Memory B cell (primary cell): ENCODE measurements at regions not wholly inside any gene's neighbourhood (a gene's known extent, or its start where the extent isn't known, plus 50 kb on each side); places are given as distances from the start of the nearest gene placed in this dataset.

Experiments
- ATAC-seq: fragments of 150-1000 bp; cut with Tn5 transposase; 2 replicates; pipeline ENCODE4 v1.10.0; 2021; ENCODE audit warnings: low read depth, mild to moderate bottlenecking, moderate library complexity
- DNase-seq, 2 donors: peaks; one replicate each; pipeline ENCODE4 v3.0.0; 2022; ENCODE audit warnings: low spot score in 2 of 2
- H3K27ac Mint-ChIP-seq: one replicate; pipeline ENCODE4 v1.8.0; 2022; ENCODE audit warnings: mild to moderate bottlenecking, moderate library complexity, mixed read lengths
- H3K27me3 Mint-ChIP-seq: one replicate; pipeline ENCODE4 v1.8.0; 2022; ENCODE audit warnings: mixed read lengths
- H3K36me3 Mint-ChIP-seq: one replicate; pipeline ENCODE4 v1.8.0; 2022; ENCODE audit warnings: mild to moderate bottlenecking, mixed read lengths
- H3K4me1 Mint-ChIP-seq: one replicate; pipeline ENCODE4 v1.8.0; 2022; ENCODE audit warnings: mixed read lengths
- H3K4me3 Mint-ChIP-seq: one replicate; pipeline ENCODE4 v1.8.0; 2022; ENCODE audit warnings: mild to moderate bottlenecking, moderate library complexity, mixed read lengths
- H3K9me3 Mint-ChIP-seq: one replicate; pipeline ENCODE4 v1.8.0; 2022; ENCODE audit warnings: mixed read lengths

DNA sequence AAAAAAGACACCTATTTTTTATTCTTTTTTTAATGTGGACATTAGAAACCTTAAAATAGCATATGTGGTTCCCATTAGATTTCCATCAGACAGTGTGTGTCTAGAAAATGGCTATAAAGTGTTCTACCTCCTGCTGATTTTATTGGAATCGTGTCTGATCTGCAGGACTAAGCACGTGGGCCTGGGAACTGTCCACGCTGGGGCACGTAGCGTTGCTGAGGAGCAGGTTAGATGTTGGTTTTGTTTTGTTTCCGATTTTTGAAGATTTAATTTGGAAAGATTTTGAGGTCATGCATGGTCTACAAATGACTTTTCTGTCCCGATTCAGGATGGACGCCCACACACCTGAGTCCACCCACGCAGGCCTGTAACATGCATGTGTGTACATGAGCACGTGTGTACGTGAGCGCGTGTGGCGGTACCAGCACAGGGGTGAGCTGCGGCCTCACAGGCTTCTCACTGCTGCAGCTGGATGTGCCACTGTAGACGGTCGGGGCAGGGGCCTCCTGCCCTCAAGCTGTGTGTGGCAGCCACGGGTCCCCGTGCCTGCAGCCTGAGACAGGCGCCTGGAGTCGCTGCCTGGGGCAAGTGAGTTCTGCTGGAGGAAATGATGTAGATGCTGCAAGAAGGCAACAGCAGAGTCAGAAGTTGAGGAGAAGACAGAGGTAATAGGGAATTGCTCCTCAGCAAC, 99.7 kb upstream of the CTDP1 start:
- H3K36me3 Mint-ChIP-seq = no peaks in the 10 kb centered on the region

DNA sequence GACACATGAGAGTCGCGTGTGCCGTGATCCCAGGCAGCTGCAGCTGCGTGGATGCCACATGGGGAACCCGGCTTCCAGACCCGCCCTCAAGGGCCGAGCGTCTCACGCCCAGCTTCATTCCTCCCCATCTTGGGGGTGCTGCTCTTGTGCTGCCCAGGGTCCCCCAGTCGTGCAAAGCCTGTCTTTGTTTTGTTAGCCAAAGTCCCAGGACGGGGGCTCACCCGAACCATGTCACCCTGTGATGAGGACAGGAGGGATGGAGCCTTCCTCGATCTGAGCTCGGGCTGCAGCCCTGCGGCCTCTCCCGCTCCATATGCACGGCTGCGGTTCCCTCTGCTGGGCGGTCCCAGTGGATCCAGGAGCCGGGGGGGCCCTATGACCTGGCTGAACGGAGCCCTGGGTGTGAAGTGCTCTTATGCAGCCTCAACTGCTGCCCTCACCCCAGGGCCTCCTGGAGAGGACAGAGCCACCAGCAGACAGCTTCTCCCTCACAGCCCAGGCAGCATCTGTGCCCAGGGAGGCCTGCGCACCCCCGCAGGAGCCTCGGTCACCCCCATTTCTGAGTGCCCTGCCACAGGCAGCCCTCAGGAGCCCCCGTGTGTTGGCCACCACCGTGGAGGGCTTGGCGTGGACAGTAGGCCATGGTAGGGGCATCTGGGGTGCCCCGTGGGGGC, 99.0 kb upstream of the CTDP1 start:
- Mint-ChIP-seq H3K9me3 (no peaks in the 10 kb centered on the region), H3K27me3 (peaks cover 1% of the 10 kb centered on the region), H3K4me1 (peaks cover 13% of the 10 kb centered on the region), H3K27ac (no peak overlapping the region), H3K4me3 (no peak overlapping the region), H3K36me3 (no peaks in the 10 kb centered on the region)
- ATAC-seq (no peak), DNase-seq (no peak)

More for the DNA sequence above, 99.7 kb upstream of the CTDP1 start:
- no peak for DNase-seq
- Mint-ChIP-seq H3K4me3 (no peak overlapping the region), H3K27me3 (peaks cover 1% of the 10 kb centered on the region), H3K4me1 (peaks cover 16% of the 10 kb centered on the region), H3K9me3 (no peaks in the 10 kb centered on the region), H3K27ac (no peak overlapping the region)
- no peak for ATAC-seq

DNA sequence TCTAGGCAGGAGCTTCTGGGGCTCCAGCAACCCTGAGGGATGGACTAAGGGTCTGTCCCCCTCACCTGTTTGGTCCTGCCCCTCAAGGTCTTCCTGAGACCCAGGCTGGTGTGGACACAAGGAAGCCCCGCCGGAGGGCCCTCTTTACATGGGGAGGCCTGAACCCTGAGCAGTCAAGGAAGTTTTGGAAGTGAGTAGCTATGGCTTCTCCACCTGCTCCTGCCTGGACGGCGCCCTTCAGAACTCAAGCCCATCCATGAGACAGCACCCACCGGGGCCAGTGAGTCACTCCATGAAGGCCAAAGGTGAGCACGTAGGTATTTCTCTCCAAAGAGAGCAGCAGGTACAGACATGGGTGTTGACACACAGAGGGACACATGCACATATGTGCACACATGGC, 98.2 kb upstream of the CTDP1 start:
- Mint-ChIP-seq H3K4me1 (peaks cover 13% of the 10 kb centered on the region), H3K9me3 (no peaks in the 10 kb centered on the region), H3K27ac (no peak overlapping the region), H3K4me3 (no peak overlapping the region), H3K36me3 (no peaks in the 10 kb centered on the region), H3K27me3 (peaks cover 3% of the 10 kb centered on the region)
- ATAC-seq (no peak), DNase-seq (no peak)

DNA sequence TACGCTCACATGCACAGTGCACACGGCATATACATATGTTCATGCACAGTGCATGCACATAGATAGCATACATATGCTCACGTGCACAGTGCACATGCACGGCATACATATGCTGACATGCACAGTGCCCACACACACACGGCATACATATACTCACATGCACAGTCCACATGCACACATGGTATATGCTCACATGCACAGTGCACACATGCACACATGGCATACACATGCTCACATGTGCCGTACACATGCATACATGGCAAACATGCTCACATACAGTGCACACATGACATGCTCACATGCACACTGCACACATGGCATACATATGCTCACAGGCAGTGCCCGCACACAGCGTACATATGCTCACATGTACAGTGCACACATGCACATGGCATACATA, 97.7 kb upstream of the CTDP1 start:
- peaks cover 3% of the 10 kb centered on the region for H3K27me3 Mint-ChIP-seq
- H3K27ac Mint-ChIP-seq = no peak overlapping the region
- H3K4me3 Mint-ChIP-seq = no peak overlapping the region
- no peak for DNase-seq
- no peaks in the 10 kb centered on the region for H3K9me3 Mint-ChIP-seq
- H3K36me3 Mint-ChIP-seq = no peaks in the 10 kb centered on the region
- H3K4me1 Mint-ChIP-seq = peaks cover 13% of the 10 kb centered on the region
- ATAC-seq = no peak

DNA sequence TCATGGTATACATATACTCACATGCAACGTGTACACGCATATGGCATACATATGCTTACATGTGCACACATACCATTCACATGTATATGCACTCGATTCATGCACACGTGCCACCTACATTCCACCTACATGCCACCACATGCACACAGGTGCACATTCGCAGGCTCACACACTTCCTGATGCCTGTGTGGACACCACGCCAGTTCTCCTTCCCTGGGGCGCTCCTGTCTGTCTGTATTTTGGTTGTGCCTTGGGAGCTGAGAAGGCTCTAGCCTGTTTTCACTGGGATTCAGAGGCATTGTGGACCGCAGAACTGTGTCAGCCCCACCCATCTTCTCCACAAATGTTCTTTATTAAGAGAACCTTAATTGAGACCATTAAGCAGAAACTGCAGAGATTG, 96.6 kb upstream of the CTDP1 start:
- no peak for ATAC-seq
- Mint-ChIP-seq H3K27ac (no peak overlapping the region), H3K4me3 (no peak overlapping the region), H3K27me3 (peaks cover 3% of the 10 kb centered on the region), H3K4me1 (peaks cover 13% of the 10 kb centered on the region), H3K9me3 (no peaks in the 10 kb centered on the region), H3K36me3 (no peaks in the 10 kb centered on the region)
- DNase-seq = no peak

DNA sequence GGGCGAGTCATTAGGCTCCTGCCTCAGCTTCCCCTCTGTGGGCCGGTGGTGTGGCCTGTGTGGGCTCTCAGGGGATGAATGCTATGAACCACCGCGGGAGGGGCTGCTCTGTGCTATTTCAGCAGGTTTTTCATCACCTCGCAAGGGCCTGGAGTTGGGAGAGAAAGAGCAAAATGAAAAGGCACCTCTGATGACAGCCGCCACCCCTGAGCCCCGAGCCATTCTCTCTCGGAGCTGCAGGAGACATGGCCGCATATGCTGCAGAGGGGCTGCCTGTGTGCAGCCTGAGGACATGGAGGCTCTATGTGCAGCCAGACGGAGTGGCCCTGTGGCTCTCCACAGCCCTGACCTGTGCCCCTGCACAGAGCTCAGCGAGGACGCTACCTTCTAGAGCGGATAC, 96.2 kb upstream of the CTDP1 start:
- H3K9me3 Mint-ChIP-seq = no peaks in the 10 kb centered on the region
- no peak overlapping the region for H3K4me3 Mint-ChIP-seq
- no peaks in the 10 kb centered on the region for H3K36me3 Mint-ChIP-seq
- ATAC-seq = no peak
- DNase-seq = no peak
- peaks cover 13% of the 10 kb centered on the region for H3K4me1 Mint-ChIP-seq
- no peak overlapping the region for H3K27ac Mint-ChIP-seq
- peaks cover 3% of the 10 kb centered on the region for H3K27me3 Mint-ChIP-seq

DNA sequence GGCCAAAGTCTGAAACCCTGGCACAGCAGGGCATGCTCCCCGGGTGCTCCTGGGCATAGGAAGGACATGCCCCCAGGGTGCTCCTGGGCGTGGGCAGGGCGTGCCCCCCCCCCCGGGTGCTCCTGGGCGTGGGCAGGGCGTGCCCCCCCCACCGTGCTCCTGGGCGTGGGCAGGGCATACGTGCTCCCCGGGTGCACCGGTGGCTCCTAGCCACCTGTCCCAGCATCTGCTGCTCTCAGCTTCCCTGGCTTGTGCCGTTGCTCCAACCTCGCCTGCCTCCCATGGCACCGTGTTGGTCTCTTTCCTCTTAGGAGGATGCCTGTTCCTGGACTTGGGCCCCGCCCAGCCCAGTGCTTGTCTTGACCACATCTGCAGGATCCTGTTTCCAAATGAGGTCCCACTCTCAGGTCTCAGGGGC, 95.6 kb upstream of the CTDP1 start:
- DNase-seq (no peak), ATAC-seq (no peak)
- Mint-ChIP-seq H3K4me3 (no peak overlapping the region), H3K27me3 (peaks cover 3% of the 10 kb centered on the region), H3K4me1 (peaks cover 13% of the 10 kb centered on the region), H3K27ac (peak overlapping the region; percentile 77), H3K9me3 (no peaks in the 10 kb centered on the region), H3K36me3 (no peaks in the 10 kb centered on the region)

DNA sequence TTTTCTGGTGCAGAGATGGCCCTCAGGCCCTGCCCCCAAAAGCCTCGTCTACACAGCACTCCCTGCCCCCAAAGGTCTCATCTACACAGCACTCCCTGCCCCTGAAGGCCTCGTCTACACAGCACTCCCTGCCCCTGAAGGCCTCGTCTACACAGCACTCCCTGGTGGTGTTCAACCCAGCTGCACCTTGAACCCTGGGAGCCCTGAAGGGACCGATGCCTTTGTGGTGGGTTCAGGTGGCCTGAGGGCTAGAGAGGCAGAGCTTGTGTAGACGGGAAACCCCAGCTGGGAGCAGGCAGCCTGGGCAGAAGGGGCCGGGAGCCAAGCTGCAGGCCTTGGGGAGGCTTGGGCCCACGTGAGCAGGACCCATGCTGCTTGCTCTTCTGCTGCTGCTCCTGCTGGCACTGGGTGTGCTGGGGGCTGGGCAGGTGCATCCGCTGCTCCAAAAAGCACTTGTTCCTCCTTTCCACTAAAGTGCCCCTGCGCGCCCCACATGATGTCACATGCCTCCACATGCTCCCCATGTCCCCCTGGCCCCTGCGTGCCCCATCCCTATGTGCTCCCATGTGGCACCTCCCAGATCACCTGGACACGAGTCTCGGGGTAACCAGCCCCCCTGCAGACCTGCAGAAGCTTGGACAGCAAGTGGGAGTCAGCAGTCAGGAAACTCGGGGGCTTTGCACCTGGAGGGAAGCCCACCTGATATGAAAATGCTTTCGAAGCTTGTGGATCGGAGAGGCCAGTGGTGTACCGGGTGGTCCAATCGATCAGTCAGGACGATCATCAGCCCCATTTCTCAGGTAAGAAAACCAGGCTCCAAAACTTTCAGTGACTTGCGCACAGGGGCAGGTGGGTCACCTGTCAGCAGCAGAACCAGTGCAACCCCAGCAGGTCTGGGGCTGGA, 94.9 kb upstream of the CTDP1 start:
- Mint-ChIP-seq H3K36me3 (no peaks in the 10 kb centered on the region), H3K9me3 (no peaks in the 10 kb centered on the region), H3K4me1 (peaks cover 13% of the 10 kb centered on the region), H3K4me3 (peak overlapping the region; percentile 46), H3K27ac (peak overlapping the region; percentile 77), H3K27me3 (peaks cover 3% of the 10 kb centered on the region)
- ATAC-seq (peak; percentile 44), DNase-seq (no peak)

DNA sequence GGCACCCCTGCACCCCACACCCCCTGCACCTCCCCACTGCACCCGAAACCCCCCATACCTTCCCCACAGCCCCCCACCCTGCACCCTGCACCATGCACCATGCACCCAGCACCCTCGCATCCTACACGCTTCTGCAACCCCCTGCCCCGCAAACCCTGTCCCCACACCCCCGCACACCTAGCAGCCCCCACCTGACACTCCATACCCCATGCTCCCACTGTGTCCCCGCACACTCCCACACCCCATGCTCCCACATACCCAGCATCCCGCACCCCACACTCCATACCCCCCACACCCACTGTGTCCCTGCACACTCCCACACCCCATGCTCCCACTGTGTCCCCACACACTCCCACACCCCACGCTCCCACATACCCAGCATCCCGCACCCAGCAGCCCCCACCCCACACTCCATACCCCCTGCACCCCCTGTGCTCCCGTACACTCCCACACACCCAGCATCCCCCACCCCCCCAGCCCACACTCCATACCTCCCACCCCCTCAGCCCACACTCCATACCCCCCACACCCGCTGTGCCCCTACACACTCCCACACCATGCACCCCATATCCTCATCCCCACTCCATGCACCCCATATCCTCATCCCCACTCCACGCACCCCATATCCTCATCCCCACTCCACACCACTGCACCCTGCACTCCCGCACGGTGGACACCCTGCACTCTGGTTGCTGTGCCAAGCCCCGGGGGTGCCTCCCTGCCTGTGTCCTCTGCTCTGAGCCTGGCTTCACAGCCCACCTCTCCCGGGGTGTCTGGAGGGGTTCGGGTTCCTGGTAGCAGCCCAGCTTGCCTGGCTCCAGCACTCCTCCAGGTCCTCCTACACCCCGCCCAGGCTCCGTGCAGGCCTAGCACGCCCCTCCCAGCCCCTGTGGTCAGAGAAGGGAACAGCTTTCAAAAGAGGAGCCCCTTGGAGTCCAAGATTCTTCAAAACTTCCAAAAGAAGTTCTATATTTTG, 93.9 kb upstream of the CTDP1 start:
- ATAC-seq = no peak
- no peaks in the 10 kb centered on the region for H3K9me3 Mint-ChIP-seq
- H3K27me3 Mint-ChIP-seq = peaks cover 3% of the 10 kb centered on the region
- H3K4me1 Mint-ChIP-seq = peaks cover 13% of the 10 kb centered on the region
- H3K27ac Mint-ChIP-seq = no peak overlapping the region
- DNase-seq = no peak
- H3K4me3 Mint-ChIP-seq = no peak overlapping the region
- H3K36me3 Mint-ChIP-seq = no peaks in the 10 kb centered on the region

DNA sequence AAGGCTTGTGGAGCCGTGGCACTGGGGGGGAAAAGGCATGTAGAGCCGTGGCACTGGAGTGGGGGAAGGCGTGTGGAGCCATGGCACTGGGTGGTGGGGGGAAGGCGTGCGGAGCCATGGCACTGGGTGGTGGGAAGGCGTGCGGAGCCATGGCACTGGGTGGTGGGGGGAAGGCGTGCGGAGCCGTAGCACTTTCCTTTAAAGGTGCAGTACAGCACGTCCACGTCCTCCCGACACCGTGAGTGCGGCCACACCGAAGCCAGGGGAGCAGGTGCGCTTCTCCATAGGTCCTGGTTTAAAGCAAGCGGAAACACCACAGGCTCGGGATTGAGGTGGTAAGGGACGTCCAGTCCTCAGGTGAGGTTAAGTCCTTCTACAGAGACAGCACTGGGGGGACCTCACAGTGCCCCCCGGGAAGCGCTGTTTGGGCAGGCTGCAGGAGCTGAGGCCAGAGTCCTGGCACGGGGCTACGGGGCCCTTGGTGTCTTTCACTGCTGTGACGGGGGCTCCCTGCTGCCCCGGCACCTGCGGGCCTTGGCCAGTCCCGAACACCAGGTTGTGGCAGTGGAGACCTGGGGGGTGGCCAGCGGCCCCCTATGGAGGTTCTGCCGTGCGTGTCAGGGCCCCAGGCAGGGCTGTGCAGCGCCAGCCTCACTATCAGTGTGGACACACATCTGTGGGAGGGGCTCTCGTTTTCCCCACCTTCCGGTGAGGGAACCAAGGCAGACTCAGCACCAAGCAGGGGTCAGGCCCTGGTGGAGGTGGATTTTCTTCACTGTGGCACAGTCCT, 93.0 kb upstream of the CTDP1 start:
- Mint-ChIP-seq H3K27me3 (peaks cover 3% of the 10 kb centered on the region), H3K9me3 (no peaks in the 10 kb centered on the region), H3K4me1 (peaks cover 13% of the 10 kb centered on the region), H3K4me3 (no peak overlapping the region), H3K27ac (no peak overlapping the region), H3K36me3 (no peaks in the 10 kb centered on the region)
- DNase-seq = no peak
- ATAC-seq = no peak

DNA sequence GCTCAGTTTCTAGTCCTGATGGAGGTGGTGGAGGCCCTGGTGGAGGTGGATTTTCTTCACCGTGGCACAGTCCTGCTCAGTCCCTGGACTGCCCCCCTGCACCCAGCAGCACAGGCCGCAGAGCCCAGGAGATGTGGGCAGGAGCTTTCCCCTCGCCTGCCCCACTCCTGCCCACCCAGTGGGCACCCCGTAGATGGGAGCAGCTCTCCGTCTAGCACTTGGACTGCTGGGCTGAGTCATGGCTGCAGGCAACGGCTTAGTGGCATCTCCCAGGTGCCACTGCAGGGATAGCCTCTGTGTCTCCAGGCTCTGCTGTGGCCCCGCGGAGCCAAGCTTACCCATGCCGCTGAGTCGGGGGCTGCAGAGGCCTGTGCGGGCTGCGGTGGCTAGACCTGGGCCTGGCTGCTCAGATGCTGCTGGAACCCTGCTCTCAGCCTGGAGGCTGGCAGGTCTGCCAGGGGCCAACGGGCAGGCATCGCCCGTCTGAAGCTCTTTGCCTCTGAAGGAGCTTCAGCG, 92.3 kb upstream of the CTDP1 start:
- H3K4me1 Mint-ChIP-seq = peaks cover 13% of the 10 kb centered on the region
- no peak overlapping the region for H3K4me3 Mint-ChIP-seq
- H3K27ac Mint-ChIP-seq = no peak overlapping the region
- peaks cover 3% of the 10 kb centered on the region for H3K27me3 Mint-ChIP-seq
- peaks cover 1% of the 10 kb centered on the region for H3K9me3 Mint-ChIP-seq
- H3K36me3 Mint-ChIP-seq = no peaks in the 10 kb centered on the region
- no peak for DNase-seq
- no peak for ATAC-seq

DNA sequence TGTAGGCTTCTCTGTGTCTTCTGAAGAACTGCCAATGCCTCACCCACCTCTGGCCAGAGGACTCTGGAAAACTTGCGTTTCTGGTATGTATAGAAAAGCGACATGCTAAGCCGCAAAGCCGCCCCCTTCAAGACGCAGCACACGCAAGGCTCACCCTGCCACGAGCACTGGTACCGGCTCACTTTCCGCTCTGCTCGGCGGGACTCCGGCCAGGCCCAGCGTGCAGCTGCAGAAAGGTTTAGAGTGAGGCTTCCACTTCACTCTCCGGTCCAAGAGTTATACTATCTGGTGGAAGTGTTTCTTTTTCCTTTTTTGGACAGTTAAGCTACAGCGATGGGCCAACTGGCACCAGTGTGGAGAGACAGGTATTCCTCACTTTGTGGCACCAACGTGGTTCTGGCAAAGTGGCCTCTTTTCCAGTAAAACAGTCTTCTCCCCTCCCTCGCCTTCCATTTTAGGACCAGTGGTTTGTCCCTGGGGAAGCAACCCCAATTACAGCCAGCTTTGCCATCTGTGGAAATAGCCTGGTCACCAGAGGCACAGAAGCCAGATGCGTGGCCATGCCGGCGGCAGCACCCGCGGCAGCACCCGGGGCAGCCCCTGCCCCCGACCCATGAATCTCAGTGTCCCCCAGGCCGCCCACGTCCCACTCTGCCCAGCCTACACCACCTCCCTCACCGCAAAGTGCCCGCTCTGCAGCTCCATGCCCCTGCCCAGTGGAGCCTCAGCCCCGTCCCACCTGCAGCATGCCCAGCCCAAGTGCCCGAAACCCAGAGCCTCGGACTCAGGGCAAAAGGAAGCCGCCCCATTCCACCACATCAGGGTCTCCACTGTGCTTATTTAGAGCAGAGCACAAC, 91.6 kb upstream of the CTDP1 start:
- Mint-ChIP-seq H3K27me3 (peaks cover 3% of the 10 kb centered on the region), H3K27ac (no peak overlapping the region), H3K36me3 (no peaks in the 10 kb centered on the region), H3K4me3 (no peak overlapping the region), H3K9me3 (peaks cover 5% of the 10 kb centered on the region), H3K4me1 (peaks cover 12% of the 10 kb centered on the region)
- DNase-seq = no peak
- ATAC-seq = no peak
